H9 (cell line): ENCODE measurements at regions not wholly inside any gene's neighbourhood (a gene's known extent, or its start where the extent isn't known, plus 50 kb on each side); places are given as distances from the start of the nearest gene placed in this dataset.

Source experiments
- DNase-seq: peaks from one replicate; pipeline ENCODE4 v3.0.0-alpha.2; 2017
- H2AFZ ChIP-seq: one replicate; pipeline ENCODE4 v1.6.1; 2013; ENCODE audit warnings: mild to moderate bottlenecking, low read length, control low read depth, moderate library complexity
- H2AK5ac ChIP-seq: 2 replicates; pipeline ENCODE4 v1.6.1; 2013; ENCODE audit warnings: low read length, control low read depth, mixed read lengths; ENCODE audit not compliant: insufficient read length
- H2BK120ac ChIP-seq: one replicate; pipeline ENCODE4 v1.6.1; 2013; ENCODE audit warnings: low read depth, mild to moderate bottlenecking, low read length, control low read depth, inconsistent platforms; ENCODE audit not compliant: poor library complexity, severe bottlenecking
- H2BK12ac ChIP-seq: 2 replicates; pipeline ENCODE4 v1.6.1; 2013; ENCODE audit warnings: low read length, control low read depth, mixed read lengths, low read depth; ENCODE audit not compliant: insufficient read length
- H2BK15ac ChIP-seq: 2 replicates; pipeline ENCODE4 v1.6.1; 2013; ENCODE audit warnings: low read depth, low read length, control low read depth
- H2BK20ac ChIP-seq: one replicate; pipeline ENCODE4 v1.6.1; 2013; ENCODE audit warnings: low read depth, mild to moderate bottlenecking, low read length, control low read depth, inconsistent platforms; ENCODE audit not compliant: poor library complexity, severe bottlenecking
- H2BK5ac ChIP-seq: 2 replicates; pipeline ENCODE4 v1.6.1; 2013; ENCODE audit warnings: low read length, control low read depth, mixed read lengths; ENCODE audit not compliant: insufficient read length
- H3K14ac ChIP-seq: 2 replicates; pipeline ENCODE4 v1.6.1; 2013; ENCODE audit warnings: low read length, control low read depth; ENCODE audit not compliant: insufficient read depth
- H3K18ac ChIP-seq: 2 replicates; pipeline ENCODE4 v1.6.1; 2013; ENCODE audit warnings: low read depth, mild to moderate bottlenecking, mixed read lengths, low read length, control low read depth; ENCODE audit not compliant: insufficient read length
- H3K23ac ChIP-seq: 2 replicates; pipeline ENCODE4 v1.6.1; 2013; ENCODE audit warnings: low read length, control low read depth, mixed read lengths, low read depth; ENCODE audit not compliant: insufficient read length
- H3K23me2 ChIP-seq: 2 replicates; pipeline ENCODE4 v1.6.1; 2013; ENCODE audit warnings: low read depth, mild to moderate bottlenecking, mixed read lengths, low read length, control low read depth; ENCODE audit not compliant: insufficient read length, poor library complexity, severe bottlenecking
- H3K27ac ChIP-seq: 2 replicates; pipeline ENCODE4 v1.5.1; 2013; ENCODE audit warnings: low read length, control low read depth, mixed read lengths, low read depth; ENCODE audit not compliant: insufficient read length
- H3K27me3 ChIP-seq: 2 replicates; pipeline ENCODE4 v1.6.1; 2013; ENCODE audit warnings: low read length, control low read depth, inconsistent platforms; ENCODE audit not compliant: insufficient read depth
- H3K4ac ChIP-seq: 2 replicates; pipeline ENCODE4 v1.6.1; 2013; ENCODE audit warnings: low read depth, mild to moderate bottlenecking, control low read depth, inconsistent platforms, low read length, moderate library complexity
- H3K4me1 ChIP-seq: 2 replicates; pipeline ENCODE4 v1.6.1; 2013; ENCODE audit warnings: low read length, control low read depth, inconsistent platforms; ENCODE audit not compliant: insufficient read depth
- H3K4me2 ChIP-seq: 2 replicates; pipeline ENCODE4 v1.6.1; 2013; ENCODE audit warnings: low read length, control low read depth, mixed read lengths; ENCODE audit not compliant: insufficient read length, insufficient read depth
- H3K56ac ChIP-seq: 2 replicates; pipeline ENCODE4 v1.6.1; 2013; ENCODE audit warnings: low read depth, mild to moderate bottlenecking, mixed read lengths, low read length, control low read depth; ENCODE audit not compliant: insufficient read length
- H3K79me1 ChIP-seq: 2 replicates; pipeline ENCODE4 v1.6.1; 2013; ENCODE audit warnings: low read depth, mild to moderate bottlenecking, moderate library complexity, low read length, control low read depth, inconsistent platforms; ENCODE audit not compliant: insufficient read depth, poor library complexity, severe bottlenecking
- H3K79me2 ChIP-seq: 2 replicates; pipeline ENCODE4 v1.6.1; 2013; ENCODE audit warnings: low read length, control low read depth, inconsistent platforms; ENCODE audit not compliant: insufficient read depth
- H3K9ac ChIP-seq: 2 replicates; pipeline ENCODE4 v1.6.1; 2013; ENCODE audit warnings: low read length, control low read depth, mixed read lengths; ENCODE audit not compliant: insufficient read length; ENCODE audit errors: extremely low read depth
- H3K9me3 ChIP-seq: one replicate; pipeline ENCODE4 v1.6.1; 2013; ENCODE audit warnings: low read depth, low read length, inconsistent platforms; ENCODE audit not compliant: control insufficient read depth
- H3T11ph ChIP-seq: one replicate; pipeline ENCODE4 v1.6.1; 2013; ENCODE audit warnings: mild to moderate bottlenecking, low read length, control low read depth, inconsistent platforms
- H4K20me1 ChIP-seq: one replicate; pipeline ENCODE4 v1.6.1; 2013; ENCODE audit not compliant: control insufficient read depth, insufficient read length, insufficient read depth
- H4K5ac ChIP-seq: 2 replicates; pipeline ENCODE4 v1.6.1; 2013; ENCODE audit warnings: low read depth, mild to moderate bottlenecking, mixed read lengths, low read length, control low read depth; ENCODE audit not compliant: insufficient read length
- H4K8ac ChIP-seq: replicated peaks from 2 replicates; pipeline ENCODE4 v1.6.1; 2013; ENCODE audit warnings: low read length, control low read depth, mixed read lengths, low read depth; ENCODE audit not compliant: insufficient read length
- H4K91ac ChIP-seq: 2 replicates; pipeline ENCODE4 v1.6.1; 2013; ENCODE audit warnings: low read depth, mild to moderate bottlenecking, moderate library complexity, mixed read lengths, low read length, control low read depth; ENCODE audit not compliant: insufficient read length
- H3K27ac Mint-ChIP-seq, 3 experiments: 2 replicates in 2 of 3; 3 replicates in 1 of 3; pipeline ENCODE4 v1.8.0; 2020 to 2021; ENCODE audit warnings: mixed read lengths in 3 of 3, mild to moderate bottlenecking in 1 of 3, moderate library complexity in 1 of 3
- H3K27me3 Mint-ChIP-seq: 2 replicates; pipeline ENCODE4 v1.8.0; 2021; ENCODE audit warnings: low read depth, mild to moderate bottlenecking, moderate library complexity, mixed read lengths
- H3K36me3 Mint-ChIP-seq, 3 experiments: 2 replicates in 2 of 3; 3 replicates in 1 of 3; pipeline ENCODE4 v1.8.0; 2020 to 2021; ENCODE audit warnings: low read depth in 3 of 3, mixed read lengths in 3 of 3; ENCODE audit not compliant: insufficient read depth in 1 of 3
- H3K4me1 Mint-ChIP-seq, 2 experiments: 2 replicates each; pipeline ENCODE4 v1.8.0; 2020; ENCODE audit warnings: mixed read lengths in 2 of 2
- H3K4me3 Mint-ChIP-seq, 2 experiments: 2 replicates in 1 of 2; 3 replicates in 1 of 2; pipeline ENCODE4 v1.8.0; 2020 to 2021; ENCODE audit warnings: mild to moderate bottlenecking in 2 of 2, mixed read lengths in 2 of 2, moderate library complexity in 1 of 2
- H3K9me3 Mint-ChIP-seq, 2 experiments: 2 replicates in 1 of 2; 3 replicates in 1 of 2; pipeline ENCODE4 v1.8.0; 2020; ENCODE audit warnings: mild to moderate bottlenecking in 2 of 2, mixed read lengths in 2 of 2, moderate library complexity in 1 of 2
- CTCF ChIP-seq: fragments of 200-600 bp; sonication (generic); conservative IDR thresholded peaks from 3 replicates; pipeline ENCODE4 v1.8.0; 2021; ENCODE audit warnings: antibody characterized with exemption, mild to moderate bottlenecking
- WGBS: extraction: QIAGEN DNeasy Blood & Tissue Kit; methylation state at CpG from one replicate; pipeline ENCODE4 v1.1.7; 2013; ENCODE audit warnings: missing lambda C conversion rate, low lambda C conversion rate, mixed read lengths; ENCODE audit not compliant: insufficient read length; ENCODE audit errors: extremely low coverage; 5-methylcytosine and 5-hydroxymethylcytosine counted together

GRCh38 chr6:133689863-133690262, 199.1 kb upstream of the TCF21 start:
- Histone ChIP-seq H2AFZ (no peak overlapping the region), H3K79me2 (no peaks in the 10 kb centered on the region), H3K9me3 (no peaks in the 10 kb centered on the region), H3K23ac (no peak overlapping the region), H3T11ph (no peak overlapping the region), H4K8ac (no peak overlapping the region), H2BK15ac (no peak overlapping the region), H3K4me2 (no peak overlapping the region), H3K27me3 (no peaks in the 10 kb centered on the region), H3K14ac (no peak overlapping the region), H4K91ac (no peak overlapping the region), H3K27ac (no peak overlapping the region), H2BK120ac (no peak overlapping the region), H2BK12ac (no peak overlapping the region), H3K4me1 (no peaks in the 10 kb centered on the region), H4K20me1 (no peaks in the 10 kb centered on the region), H3K23me2 (no peaks in the 10 kb centered on the region), H2BK5ac (no peak overlapping the region), H3K18ac (no peak overlapping the region), H2BK20ac (no peak overlapping the region), H2AK5ac (no peak overlapping the region), H4K5ac (no peak overlapping the region), H3K79me1 (no peaks in the 10 kb centered on the region), H3K4ac (no peak overlapping the region), H3K9ac (no peak overlapping the region), H3K56ac (no peak overlapping the region)
- Mint-ChIP-seq H3K36me3 (peaks cover 5 to 17% (median 7%) of the 10 kb centered on the region in 3 experiments; a peak in 6 of 7 replicates), H3K27me3 (no peaks in the 10 kb centered on the region), H3K9me3 (peaks cover 10 to 12% of the 10 kb centered on the region in 2 experiments), H3K27ac (no peak overlapping the region), H3K4me1 (peaks cover 0 to 6% of the 10 kb centered on the region in 2 experiments; a peak in 1 of 4 replicates), H3K4me3 (no peak overlapping the region)
- no peak for TF ChIP-seq CTCF
- no CpG with 5 or more reads among the region's 5 CpGs for WGBS
- no peak for DNase-seq
